GM04503 (cell line): ENCODE measurements at regions not wholly inside any gene's neighbourhood (a gene's known extent, or its start where the extent isn't known, plus 50 kb on each side); places are given as distances from the start of the nearest gene placed in this dataset.

ENCODE experiments used
- DNase-seq: peaks from one replicate; pipeline ENCODE4 v3.0.0-alpha.2; 2012; ENCODE audit warnings: low read depth

DNA sequence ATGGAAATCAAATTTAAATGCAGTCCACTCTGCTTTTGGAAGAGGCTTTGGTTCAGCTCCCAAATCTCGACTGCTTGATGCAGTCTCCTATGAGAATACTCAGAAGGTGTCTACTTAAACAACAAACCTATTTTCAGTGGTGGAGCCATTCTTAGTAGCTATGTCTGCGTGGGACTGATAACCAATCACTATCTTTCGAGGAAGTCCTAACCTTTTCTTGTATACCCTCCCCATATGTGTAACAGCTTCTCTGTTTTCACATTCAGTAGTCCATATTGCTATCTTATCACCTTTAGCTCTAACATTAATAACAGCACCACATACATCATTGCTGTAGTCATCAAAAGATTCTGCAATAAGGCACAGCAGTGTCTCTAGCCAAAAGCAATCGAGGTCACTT, 333.0 kb upstream of the ATP11B start:
- no peak for DNase-seq

DNA sequence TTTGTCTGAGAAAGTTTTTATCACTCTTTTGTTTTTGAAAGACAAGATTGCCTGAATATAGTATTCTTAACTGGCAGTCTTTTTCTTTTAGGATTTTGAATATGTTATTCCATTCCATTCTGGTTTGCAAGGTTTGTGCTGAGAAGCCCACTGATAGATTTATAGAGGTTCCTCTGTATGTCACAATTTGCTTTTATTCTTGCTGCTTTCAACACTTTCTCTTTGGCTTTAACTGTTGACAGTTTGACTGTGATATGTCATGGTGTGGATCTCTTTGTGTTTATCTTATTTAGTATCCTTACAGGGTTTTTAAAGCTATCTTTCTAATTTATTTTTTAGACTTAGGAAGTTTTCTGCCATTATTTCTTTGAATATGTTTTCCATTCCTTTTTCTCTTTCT, 331.2 kb upstream of the ATP11B start:
- DNase-seq, result no peak

DNA sequence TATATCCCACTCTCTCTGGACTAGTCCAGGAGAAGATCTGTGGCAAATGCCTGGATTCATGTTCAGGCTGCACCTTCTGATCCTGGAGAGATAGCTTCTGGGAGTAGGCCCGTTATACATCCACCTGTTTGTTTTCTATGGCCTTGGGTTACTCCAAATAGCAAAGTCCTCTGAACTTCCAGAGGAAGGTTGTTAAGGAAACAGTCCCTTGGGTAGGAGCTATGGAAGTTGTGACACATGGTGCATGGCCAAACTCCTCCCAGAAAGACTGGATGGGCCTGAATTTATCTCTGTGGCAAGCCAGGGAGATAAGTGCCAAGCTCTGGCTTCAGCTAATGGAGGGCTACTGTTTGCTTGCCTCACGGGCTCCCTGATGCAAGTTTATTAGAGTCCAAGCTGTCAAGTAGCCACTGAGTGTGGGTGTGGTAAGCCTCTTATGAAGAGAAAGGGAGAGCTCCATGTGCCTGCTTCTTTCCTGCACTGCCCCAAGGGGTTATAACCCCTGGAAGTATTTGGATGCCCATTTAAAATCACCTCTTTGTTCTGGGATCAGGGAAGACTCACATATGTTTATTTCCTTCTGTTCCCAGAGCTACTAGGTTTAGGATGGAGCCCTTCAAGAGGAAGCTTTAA, 328.7 kb upstream of the ATP11B start:
- no peak for DNase-seq

DNA sequence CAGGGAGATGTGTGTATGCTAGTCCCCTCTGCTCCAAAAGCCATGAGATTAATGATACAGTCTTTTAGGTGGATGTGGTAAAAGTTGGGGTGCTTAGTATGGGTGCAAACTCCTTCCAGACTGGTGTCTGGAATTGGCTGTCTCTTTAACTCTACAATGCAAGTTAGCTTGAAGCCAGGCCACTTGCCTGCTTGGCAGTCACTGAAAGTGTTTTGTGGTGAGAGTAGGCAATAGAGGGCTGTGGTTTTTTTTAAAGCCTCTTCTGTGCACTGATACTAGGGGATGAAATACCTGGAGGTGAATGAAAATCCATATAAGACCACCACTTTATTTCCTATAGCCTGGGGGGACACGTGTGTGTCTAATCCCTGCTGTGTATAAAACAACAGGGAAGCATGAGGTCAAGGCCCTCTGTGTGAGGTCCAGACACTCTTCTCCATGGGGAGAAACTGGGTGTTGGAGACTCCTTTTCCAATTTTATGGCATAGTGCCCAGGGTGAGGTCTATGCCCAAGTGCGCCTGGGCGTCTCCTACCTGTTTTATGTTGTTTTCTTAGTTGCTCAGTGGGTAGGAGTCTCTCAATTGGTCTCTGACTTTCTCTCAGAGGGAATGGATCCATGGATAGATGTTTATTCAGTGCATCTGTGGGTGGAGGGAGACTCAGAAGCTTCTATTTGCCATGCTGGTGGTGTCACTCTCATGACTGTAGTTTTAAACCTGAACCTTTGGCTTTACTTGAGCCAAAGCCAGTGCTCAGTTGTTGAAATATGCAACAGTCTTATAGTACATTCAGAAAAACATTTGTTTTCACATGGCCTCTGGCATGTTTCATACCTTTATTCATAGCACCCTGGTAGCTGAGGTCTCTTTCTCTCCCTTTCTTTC, 327.8 kb upstream of the ATP11B start:
- DNase-seq, result no peak

DNA sequence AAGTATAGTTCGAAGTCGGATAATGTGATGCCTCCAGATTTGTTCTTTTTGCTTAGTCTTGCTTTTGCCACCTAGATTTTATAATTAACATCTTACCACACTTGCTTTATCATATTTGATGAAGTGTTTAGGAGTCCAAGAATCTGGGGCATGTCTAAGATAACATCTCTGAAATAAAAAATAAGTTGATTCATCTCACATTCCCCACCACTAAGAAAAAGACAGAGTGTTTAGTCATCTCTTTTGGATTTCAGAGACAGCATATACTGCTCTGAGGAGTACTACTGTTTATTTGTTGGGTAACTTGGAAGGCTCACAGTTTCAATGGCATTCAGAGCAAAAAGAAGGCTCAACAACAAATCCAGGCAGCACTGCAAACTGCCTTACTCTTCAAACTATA, 324.2 kb upstream of the ATP11B start:
- DNase-seq, result no peak

DNA sequence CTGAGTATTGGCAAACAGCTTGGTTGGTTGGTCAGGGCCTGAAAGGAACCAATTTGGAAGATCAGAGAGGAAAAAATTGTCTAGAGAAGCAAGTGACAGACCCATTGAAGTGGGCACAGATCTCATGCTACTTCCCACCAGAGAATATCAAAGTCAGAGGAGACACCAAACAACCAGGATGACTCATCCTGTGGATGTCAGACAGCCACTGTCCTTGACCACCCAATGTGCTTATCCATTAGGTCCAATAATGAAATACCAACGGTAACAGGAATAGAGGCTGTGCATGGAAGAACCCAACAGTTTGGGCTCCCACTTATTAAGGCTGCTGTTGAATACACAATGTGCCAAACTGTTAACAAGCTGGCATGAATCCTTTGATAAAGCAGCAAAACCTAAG, 323.1 kb upstream of the ATP11B start:
- DNase-seq, result no peak

DNA sequence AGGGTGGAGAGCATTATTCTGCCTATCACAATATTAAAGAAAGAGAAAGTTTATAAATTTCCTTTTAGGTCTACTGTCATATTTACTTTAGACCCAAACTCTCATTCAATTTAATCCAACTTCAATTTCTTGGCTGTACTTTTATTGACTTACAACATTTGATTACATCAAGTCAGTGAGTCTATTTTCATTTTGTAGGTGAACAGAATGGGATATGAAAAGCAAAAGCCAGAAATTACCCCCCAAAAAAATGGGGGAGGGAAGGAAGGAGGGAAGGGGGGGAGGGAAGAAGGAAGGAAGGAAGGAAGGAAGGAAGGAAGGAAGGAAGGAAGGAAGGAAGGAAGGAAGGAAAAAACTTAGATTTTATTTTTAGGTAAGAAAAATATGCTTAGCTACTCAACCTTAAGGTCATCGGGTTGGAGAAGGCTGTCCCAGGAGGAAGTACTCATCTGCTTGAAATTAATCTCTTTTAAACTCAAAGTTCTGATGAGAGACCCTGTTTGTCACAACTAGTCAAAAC, 320.1 kb upstream of the ATP11B start:
- DNase-seq, result no peak

DNA sequence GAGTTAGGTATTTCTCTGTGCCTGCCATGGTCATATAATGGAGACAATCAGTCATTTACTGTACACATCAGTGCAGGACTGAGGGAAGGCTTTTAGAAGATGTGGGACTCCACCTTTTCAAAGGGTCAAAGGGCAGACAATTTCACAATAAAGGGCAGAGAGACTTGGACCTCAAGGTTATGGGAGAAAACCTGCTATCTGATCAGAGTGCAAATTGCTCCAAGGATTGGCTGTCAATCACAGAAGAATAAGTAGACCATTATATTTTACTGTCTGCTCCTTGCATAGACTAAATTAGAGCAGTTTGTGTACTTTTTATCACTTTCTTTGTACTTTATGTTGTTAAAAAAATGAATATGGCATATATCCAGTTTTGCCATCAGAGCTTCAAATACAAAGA, 314.9 kb upstream of the ATP11B start:
- DNase-seq, result no peak

DNA sequence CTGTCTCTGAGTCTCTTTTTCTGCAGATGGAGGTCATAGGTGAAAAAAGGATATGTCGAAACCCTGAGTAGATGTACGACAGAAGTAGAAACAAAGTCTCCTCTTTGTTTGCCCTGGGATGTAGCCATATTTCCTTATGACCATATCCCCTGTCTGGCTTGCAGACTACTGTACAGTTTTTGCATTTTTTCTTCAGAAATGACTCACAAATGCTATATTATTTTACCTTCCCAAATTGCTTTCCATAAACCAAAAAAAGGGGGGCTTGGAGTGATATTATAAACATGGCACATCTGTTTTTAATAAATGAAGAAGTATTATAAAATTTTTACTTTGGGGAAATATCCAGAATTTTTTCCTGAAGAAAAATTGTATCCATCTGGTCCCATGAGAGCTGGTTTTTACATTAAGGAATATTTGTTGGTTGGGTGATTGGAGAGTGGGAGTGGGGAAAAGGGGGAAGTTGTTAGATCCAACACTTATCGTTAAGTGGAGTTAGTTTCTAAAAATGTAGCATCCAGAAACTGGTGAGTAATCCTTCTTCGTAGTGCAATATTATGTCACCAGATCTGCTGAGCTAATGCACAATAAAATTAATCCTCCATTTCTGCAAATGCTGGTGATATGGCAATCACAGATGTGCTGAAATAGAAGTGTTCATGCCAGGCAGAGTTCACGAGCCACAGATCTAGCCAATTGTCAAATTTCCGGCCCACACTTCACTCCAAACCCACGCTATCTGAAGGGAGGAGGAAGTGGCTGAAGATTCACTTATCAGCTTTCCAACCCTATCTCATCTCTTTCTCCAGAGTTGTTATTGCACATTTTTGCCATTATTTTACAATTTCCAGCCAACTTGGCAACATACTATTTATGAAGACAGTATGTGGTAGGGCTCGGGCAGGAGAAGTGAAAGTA, 313.6 kb upstream of the ATP11B start:
- DNase-seq, result no peak

DNA sequence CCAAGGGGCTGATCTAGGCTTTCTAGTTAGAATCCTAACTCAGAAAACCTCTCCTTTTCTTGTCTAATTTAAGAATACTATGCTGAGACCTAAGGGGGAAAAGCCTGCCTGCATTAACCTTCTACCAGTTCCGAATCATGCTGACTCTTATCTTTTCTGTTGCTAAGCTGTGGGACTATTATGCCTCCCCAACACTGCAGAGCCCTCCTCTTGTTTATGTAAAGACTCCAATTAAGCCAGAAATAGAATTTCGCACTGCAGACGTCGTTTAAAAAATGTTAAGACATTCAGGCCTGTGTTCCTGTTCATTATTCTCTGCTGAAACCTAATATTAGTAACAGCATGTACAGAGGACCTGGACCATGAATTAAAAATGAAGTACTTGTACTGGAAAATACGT, 310.6 kb upstream of the ATP11B start:
- no peak for DNase-seq

DNA sequence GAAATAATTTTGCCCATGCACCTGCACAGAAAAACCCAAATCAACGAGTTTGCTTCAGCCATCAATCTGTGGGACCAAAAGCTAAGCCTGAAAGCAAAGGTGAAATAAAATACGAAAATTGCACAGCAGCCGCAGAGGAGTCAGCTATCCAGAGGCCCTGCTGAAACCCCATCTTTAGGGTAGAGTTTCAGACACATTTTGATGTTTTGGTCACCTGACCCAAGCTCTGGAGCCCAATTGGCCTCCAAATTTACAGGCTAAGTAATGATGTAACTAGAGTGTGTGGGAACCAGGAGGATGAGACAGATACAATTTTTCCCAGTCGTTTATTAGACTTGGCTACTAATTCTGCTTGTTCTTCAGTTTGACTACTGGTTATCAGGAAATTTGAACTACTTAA, 308.6 kb upstream of the ATP11B start:
- DNase-seq, result no peak

DNA sequence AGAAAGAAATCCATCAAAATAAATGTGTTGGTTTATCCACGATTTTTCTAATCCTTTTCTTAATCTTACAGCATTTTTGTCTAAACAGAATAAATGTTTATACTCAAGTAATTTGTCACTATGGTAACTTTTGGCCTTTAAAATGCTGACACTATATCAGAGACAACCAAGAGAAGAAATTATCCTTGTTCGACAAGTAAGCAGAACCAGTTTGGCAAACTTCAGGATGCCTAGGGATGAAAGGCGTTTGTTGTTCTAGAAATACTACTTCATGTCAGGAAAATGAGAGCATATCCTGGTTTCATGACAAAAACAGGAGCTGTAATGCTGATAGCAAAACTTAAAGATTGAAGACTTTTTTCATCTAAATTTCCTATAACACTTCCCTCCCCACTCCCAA, 308.0 kb upstream of the ATP11B start:
- no peak for DNase-seq

DNA sequence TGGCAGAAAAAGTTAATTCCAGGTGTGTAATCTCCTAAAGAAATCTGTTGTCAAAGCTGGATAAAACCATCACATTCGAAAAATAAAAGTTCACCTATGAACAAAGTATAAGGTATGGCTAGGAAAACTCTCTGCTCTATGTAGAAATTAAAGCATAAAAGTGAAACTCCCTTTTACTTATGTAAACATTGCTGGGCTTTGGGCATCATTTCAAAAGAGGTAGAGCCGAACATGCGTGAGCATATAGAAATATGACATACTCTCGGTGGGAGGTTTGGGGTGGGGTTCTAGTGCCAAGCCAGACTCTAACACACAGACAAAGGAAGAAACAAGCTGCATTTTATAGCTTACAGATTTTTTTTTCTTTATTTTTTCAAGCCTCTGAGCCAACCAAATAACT, 306.8 kb upstream of the ATP11B start:
- no peak for DNase-seq

DNA sequence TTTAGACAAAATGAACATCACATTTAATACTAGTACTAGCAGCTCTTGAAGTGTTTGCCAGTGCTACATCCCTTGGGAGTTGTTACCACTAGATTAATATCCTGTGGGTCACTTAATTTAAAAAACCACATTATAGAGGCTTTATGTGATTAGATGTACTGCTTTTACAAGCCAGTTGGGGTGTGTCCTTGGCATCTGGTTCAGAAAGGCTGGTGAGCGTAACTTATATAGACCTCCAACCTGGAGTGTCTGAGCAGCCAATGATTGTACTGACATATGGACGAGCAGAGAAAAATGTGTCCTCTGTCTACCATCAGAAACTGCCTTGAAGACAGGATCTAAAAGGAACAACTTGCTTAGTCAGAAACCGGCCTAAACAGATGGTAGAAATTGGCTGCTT, 306.2 kb upstream of the ATP11B start:
- no peak for DNase-seq

DNA sequence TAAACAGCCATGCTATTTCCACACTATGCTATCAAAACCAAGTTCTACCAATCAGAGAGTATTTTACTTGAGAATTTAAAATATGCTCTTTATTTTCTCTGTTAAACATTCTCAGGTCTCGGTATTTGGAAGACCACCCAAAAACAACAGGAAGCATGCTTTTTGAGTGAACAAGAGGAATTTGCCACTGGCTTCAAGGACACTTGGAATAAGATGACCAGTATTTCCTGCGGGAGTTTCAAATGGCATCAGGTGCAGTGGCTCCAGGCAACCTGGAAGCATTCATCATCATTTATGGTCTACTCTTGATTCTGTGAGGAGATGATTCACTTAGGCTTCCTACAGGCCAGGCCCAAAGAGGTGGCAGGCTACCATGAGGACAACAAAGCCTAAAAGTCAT, 305.7 kb upstream of the ATP11B start:
- DNase-seq, result no peak

DNA sequence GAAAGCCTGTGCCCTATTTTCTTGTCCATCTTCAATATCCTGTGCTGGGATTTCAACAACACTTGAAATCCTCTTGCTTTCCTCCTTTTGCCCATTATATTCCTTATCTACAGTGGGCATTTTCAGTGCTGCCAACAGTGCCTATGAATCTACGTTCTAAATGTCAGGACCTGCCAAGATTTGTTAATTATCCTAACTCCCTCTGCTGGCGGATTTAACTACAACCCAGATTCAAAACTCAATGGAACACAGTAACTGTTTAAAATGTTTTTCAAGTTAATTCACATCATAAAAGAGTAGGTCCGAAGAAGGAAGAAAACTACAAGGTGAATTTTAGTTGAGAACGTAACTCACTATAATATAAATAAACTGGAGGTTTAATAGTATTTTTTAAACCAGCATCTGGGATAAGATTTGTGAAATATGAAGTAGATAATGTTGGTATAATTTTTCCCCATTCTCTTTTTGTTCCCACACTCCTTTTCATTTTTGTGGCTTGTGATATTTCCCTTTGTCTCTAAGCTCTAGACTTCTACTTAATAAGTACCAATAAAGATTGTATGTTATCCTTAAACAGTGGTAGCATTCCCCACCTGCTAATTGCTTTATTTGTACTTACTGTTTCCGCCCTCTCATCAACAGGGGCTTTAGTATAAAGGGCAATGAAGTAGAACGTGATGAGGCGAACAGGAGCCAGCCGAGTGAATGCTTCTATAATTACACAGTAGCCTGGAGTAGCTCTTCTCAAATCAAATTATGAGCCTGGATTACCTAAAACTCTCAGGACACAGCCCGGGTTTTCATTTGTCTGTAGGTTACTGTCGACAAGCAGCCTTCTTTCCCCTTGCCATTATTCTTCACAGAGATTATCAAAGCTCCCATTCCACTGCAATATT, 302.5 kb upstream of the ATP11B start:
- no peak for DNase-seq

DNA sequence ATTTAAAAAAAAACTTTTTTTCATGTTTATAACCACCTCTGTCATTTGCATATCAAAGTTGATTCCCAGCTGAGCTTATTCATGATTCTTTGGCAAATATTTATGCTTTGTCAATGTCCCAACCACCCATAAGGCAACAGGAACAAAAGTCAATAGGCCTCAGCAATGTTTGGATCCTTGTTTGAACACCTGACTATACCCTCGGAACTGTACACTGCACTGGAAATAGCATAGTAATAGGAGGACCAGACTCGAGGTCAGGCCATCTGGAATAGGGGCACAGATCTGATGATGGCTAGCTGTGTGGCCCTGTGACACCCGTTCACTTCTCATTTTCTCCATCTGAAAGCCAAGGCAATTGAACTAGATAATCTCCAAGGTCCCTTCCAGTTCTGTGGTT, 301.7 kb upstream of the ATP11B start:
- no peak for DNase-seq

DNA sequence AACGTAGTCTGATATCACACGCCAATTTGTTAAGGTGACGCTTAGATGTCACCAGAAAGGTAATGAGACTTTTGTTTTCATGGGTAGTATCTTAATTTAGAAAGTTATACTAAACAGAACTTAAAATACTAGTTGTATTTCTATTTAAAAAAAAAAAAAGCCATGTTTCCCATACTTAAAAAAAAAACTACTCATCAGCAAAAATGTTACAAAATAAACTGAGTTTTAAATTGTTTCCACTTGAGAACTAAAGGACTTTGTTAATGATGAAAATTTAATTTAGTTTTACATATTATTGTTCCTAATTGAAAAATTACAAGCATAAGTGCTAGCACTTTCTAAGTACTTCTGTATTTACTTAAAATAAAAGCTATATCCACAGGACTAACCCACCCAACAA, 300.8 kb upstream of the ATP11B start:
- no peak for DNase-seq

DNA sequence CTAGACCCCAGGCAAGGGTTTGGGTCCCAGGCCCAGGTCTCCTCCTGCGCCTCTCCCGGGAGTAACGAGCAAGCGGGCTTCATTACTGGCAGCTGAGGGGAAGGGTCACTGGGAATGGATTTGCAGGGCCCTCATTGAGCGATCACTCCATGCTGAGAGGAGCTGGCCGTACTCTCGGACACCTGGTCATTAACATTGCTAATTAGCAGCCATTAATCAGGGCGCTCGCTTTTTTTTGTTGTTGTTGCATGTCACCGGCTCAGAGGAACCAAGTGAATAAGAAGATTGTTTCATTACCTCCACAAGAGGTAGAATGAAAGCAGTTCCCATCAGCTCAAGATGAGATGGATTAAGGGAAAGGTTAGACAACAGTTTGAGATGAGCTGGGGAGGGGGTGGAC, 293.0 kb upstream of the ATP11B start:
- DNase-seq, result no peak

DNA sequence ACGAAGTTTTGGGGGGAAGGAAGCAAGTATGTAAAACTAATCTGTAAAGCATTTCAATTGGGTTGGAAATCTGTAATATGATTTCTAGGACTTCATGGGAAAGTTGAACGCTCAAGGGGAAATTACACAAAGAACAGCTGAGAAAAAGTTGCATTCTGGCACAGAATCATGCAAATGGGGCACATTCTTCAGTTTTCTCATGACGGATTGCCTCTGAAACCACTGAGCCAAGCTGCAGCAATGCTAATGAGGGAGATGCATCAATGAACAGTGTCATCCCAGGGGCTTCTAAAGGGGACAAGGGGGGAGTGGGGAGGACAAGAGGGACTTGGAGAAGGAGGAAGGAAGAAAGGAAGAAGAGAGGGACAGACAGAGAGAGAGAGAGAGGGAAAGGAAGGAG, 291.4 kb upstream of the ATP11B start:
- DNase-seq, result no peak

DNA sequence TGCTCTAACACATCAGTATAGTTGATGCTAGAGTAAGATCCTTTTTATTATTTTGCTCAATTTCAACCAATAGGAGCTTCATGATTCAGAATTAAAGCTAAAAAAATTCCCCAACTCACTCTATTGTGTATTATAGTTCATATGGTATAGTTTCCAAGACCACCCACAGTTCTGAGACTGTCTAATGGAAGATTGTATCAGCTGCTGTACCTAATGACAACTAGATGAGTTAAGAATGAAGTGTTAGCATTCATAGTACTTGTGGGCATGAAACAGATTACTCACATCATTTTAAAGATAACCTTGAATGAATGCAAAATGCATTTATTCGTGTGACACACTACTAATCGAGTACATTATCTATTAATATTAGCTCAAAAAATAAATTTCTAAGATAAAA, 289.9 kb upstream of the ATP11B start:
- no peak for DNase-seq
